ENCODE measurements at regions not wholly inside any gene's neighbourhood (a gene's known extent, or its start where the extent isn't known, plus 50 kb on each side); places are given as distances from the start of the nearest gene placed in this dataset.
A peak's percentile ranks its signal among the peaks of the same experiment; 100 is the strongest.

- no peaks in the 10 kb centered on the region for H3K9me3 ChIP-seq (ENCODE audit: low read length)
- no peak overlapping the region for H3K9ac ChIP-seq (ENCODE audit: low read length)
- TF ChIP-seq EZH2 (IDR thresholded peaks at IDR 0.05; ENCODE audit: borderline replicate concordance, low read length) (no peak), CTCF (IDR thresholded peaks at IDR 0.05; ENCODE audit: low read length) (no peak)
- H3F3A ChIP-seq (ENCODE audit: insufficient read depth, low read length) = no peaks in the 10 kb centered on the region
- no peaks in the 10 kb centered on the region for H4K20me1 ChIP-seq (ENCODE audit: insufficient read depth, low read length)
- no peak overlapping the region for H3K27ac ChIP-seq (ENCODE audit: low read depth, low read length, poor library complexity, severe bottlenecking)
- H3K4me3 ChIP-seq (ENCODE audit: low read depth, low read length, poor library complexity, severe bottlenecking) = no peak overlapping the region
- H3K27me3 ChIP-seq (ENCODE audit: insufficient read depth, low read length) = no peaks in the 10 kb centered on the region
- no peaks in the 10 kb centered on the region for H3K4me1 ChIP-seq (ENCODE audit: insufficient read depth, low read length, severe bottlenecking)
- no peak overlapping the region for H3K4me2 ChIP-seq (ENCODE audit: low read length)
- no peaks in the 10 kb centered on the region for H3K79me2 ChIP-seq (ENCODE audit: insufficient read depth, low read length)
- no peak overlapping the region for H2AFZ ChIP-seq (ENCODE audit: low read length)
- no peaks in the 10 kb centered on the region for H3K9me2 ChIP-seq (ENCODE audit: low read depth, low read length)
- H3K36me3 ChIP-seq (ENCODE audit: insufficient read depth, low read length) = no peaks in the 10 kb centered on the region
Measured at GRCh38 chr18:65975536-65975935, 224.7 kb downstream of the CDH7 start.

GRCh38 chr18:65974758-65975157 lies 223.9 kb downstream of the CDH7 start:
- Histone ChIP-seq H3K4me1 (ENCODE audit: insufficient read depth, low read length, severe bottlenecking) (no peaks in the 10 kb centered on the region), H3K27ac (ENCODE audit: low read depth, low read length, poor library complexity, severe bottlenecking) (no peak overlapping the region), H3K36me3 (ENCODE audit: insufficient read depth, low read length) (no peaks in the 10 kb centered on the region), H3F3A (ENCODE audit: insufficient read depth, low read length) (no peaks in the 10 kb centered on the region), H3K9ac (ENCODE audit: low read length) (no peak overlapping the region), H3K79me2 (ENCODE audit: insufficient read depth, low read length) (no peaks in the 10 kb centered on the region), H3K9me2 (ENCODE audit: low read depth, low read length) (no peaks in the 10 kb centered on the region), H3K4me3 (ENCODE audit: low read depth, low read length, poor library complexity, severe bottlenecking) (no peak overlapping the region), H3K4me2 (ENCODE audit: low read length) (no peak overlapping the region), H3K27me3 (ENCODE audit: insufficient read depth, low read length) (no peaks in the 10 kb centered on the region), H2AFZ (ENCODE audit: low read length) (no peak overlapping the region), H4K20me1 (ENCODE audit: insufficient read depth, low read length) (no peaks in the 10 kb centered on the region), H3K9me3 (ENCODE audit: low read length) (no peaks in the 10 kb centered on the region)
- TF ChIP-seq EZH2 (IDR thresholded peaks at IDR 0.05; ENCODE audit: borderline replicate concordance, low read length) = no peak
- TF ChIP-seq CTCF (IDR thresholded peaks at IDR 0.05; ENCODE audit: low read length) = no peak

GRCh38 chr18:65968239-65969004 lies 217.6 kb downstream of the CDH7 start:
- Histone ChIP-seq H3K4me1 (ENCODE audit: insufficient read depth, low read length, severe bottlenecking) (no peaks in the 10 kb centered on the region), H3K9me3 (ENCODE audit: low read length) (no peaks in the 10 kb centered on the region), H3K36me3 (ENCODE audit: insufficient read depth, low read length) (no peaks in the 10 kb centered on the region), H2AFZ (ENCODE audit: low read length) (no peak overlapping the region), H4K20me1 (ENCODE audit: insufficient read depth, low read length) (no peaks in the 10 kb centered on the region), H3K79me2 (ENCODE audit: insufficient read depth, low read length) (no peaks in the 10 kb centered on the region), H3K4me2 (ENCODE audit: low read length) (no peak overlapping the region), H3K4me3 (ENCODE audit: low read depth, low read length, poor library complexity, severe bottlenecking) (no peak overlapping the region), H3K9me2 (ENCODE audit: low read depth, low read length) (no peaks in the 10 kb centered on the region), H3K9ac (ENCODE audit: low read length) (no peak overlapping the region), H3K27me3 (ENCODE audit: insufficient read depth, low read length) (no peaks in the 10 kb centered on the region), H3K27ac (ENCODE audit: low read depth, low read length, poor library complexity, severe bottlenecking) (no peak overlapping the region), H3F3A (ENCODE audit: insufficient read depth, low read length) (no peaks in the 10 kb centered on the region)
- TF ChIP-seq CTCF (IDR thresholded peaks at IDR 0.05; ENCODE audit: low read length) = peak; percentile 23; the same call in 1 of the 2 replicates
- no peak for TF ChIP-seq EZH2 (IDR thresholded peaks at IDR 0.05; ENCODE audit: borderline replicate concordance, low read length)

All from OCI-LY1 (cell line).